H9 (cell line): ENCODE measurements at regions not wholly inside any gene's neighbourhood (a gene's known extent, or its start where the extent isn't known, plus 50 kb on each side); places are given as distances from the start of the nearest gene placed in this dataset.

Source experiments
- DNase-seq: peaks from one replicate; pipeline ENCODE4 v3.0.0-alpha.2; 2017
- H2AFZ ChIP-seq: one replicate; pipeline ENCODE4 v1.6.1; 2013; ENCODE audit warnings: mild to moderate bottlenecking, low read length, control low read depth, moderate library complexity
- H2AK5ac ChIP-seq: 2 replicates; pipeline ENCODE4 v1.6.1; 2013; ENCODE audit warnings: low read length, control low read depth, mixed read lengths; ENCODE audit not compliant: insufficient read length
- H2BK120ac ChIP-seq: one replicate; pipeline ENCODE4 v1.6.1; 2013; ENCODE audit warnings: low read depth, mild to moderate bottlenecking, low read length, control low read depth, inconsistent platforms; ENCODE audit not compliant: poor library complexity, severe bottlenecking
- H2BK12ac ChIP-seq: 2 replicates; pipeline ENCODE4 v1.6.1; 2013; ENCODE audit warnings: low read length, control low read depth, mixed read lengths, low read depth; ENCODE audit not compliant: insufficient read length
- H2BK15ac ChIP-seq: 2 replicates; pipeline ENCODE4 v1.6.1; 2013; ENCODE audit warnings: low read depth, low read length, control low read depth
- H2BK20ac ChIP-seq: one replicate; pipeline ENCODE4 v1.6.1; 2013; ENCODE audit warnings: low read depth, mild to moderate bottlenecking, low read length, control low read depth, inconsistent platforms; ENCODE audit not compliant: poor library complexity, severe bottlenecking
- H2BK5ac ChIP-seq: 2 replicates; pipeline ENCODE4 v1.6.1; 2013; ENCODE audit warnings: low read length, control low read depth, mixed read lengths; ENCODE audit not compliant: insufficient read length
- H3K14ac ChIP-seq: 2 replicates; pipeline ENCODE4 v1.6.1; 2013; ENCODE audit warnings: low read length, control low read depth; ENCODE audit not compliant: insufficient read depth
- H3K18ac ChIP-seq: 2 replicates; pipeline ENCODE4 v1.6.1; 2013; ENCODE audit warnings: low read depth, mild to moderate bottlenecking, mixed read lengths, low read length, control low read depth; ENCODE audit not compliant: insufficient read length
- H3K23ac ChIP-seq: 2 replicates; pipeline ENCODE4 v1.6.1; 2013; ENCODE audit warnings: low read length, control low read depth, mixed read lengths, low read depth; ENCODE audit not compliant: insufficient read length
- H3K23me2 ChIP-seq: 2 replicates; pipeline ENCODE4 v1.6.1; 2013; ENCODE audit warnings: low read depth, mild to moderate bottlenecking, mixed read lengths, low read length, control low read depth; ENCODE audit not compliant: insufficient read length, poor library complexity, severe bottlenecking
- H3K27ac ChIP-seq: 2 replicates; pipeline ENCODE4 v1.5.1; 2013; ENCODE audit warnings: low read length, control low read depth, mixed read lengths, low read depth; ENCODE audit not compliant: insufficient read length
- H3K27me3 ChIP-seq: 2 replicates; pipeline ENCODE4 v1.6.1; 2013; ENCODE audit warnings: low read length, control low read depth, inconsistent platforms; ENCODE audit not compliant: insufficient read depth
- H3K4ac ChIP-seq: 2 replicates; pipeline ENCODE4 v1.6.1; 2013; ENCODE audit warnings: low read depth, mild to moderate bottlenecking, control low read depth, inconsistent platforms, low read length, moderate library complexity
- H3K4me1 ChIP-seq: 2 replicates; pipeline ENCODE4 v1.6.1; 2013; ENCODE audit warnings: low read length, control low read depth, inconsistent platforms; ENCODE audit not compliant: insufficient read depth
- H3K4me2 ChIP-seq: 2 replicates; pipeline ENCODE4 v1.6.1; 2013; ENCODE audit warnings: low read length, control low read depth, mixed read lengths; ENCODE audit not compliant: insufficient read length, insufficient read depth
- H3K56ac ChIP-seq: 2 replicates; pipeline ENCODE4 v1.6.1; 2013; ENCODE audit warnings: low read depth, mild to moderate bottlenecking, mixed read lengths, low read length, control low read depth; ENCODE audit not compliant: insufficient read length
- H3K79me1 ChIP-seq: 2 replicates; pipeline ENCODE4 v1.6.1; 2013; ENCODE audit warnings: low read depth, mild to moderate bottlenecking, moderate library complexity, low read length, control low read depth, inconsistent platforms; ENCODE audit not compliant: insufficient read depth, poor library complexity, severe bottlenecking
- H3K79me2 ChIP-seq: 2 replicates; pipeline ENCODE4 v1.6.1; 2013; ENCODE audit warnings: low read length, control low read depth, inconsistent platforms; ENCODE audit not compliant: insufficient read depth
- H3K9ac ChIP-seq: 2 replicates; pipeline ENCODE4 v1.6.1; 2013; ENCODE audit warnings: low read length, control low read depth, mixed read lengths; ENCODE audit not compliant: insufficient read length; ENCODE audit errors: extremely low read depth
- H3K9me3 ChIP-seq: one replicate; pipeline ENCODE4 v1.6.1; 2013; ENCODE audit warnings: low read depth, low read length, inconsistent platforms; ENCODE audit not compliant: control insufficient read depth
- H3T11ph ChIP-seq: one replicate; pipeline ENCODE4 v1.6.1; 2013; ENCODE audit warnings: mild to moderate bottlenecking, low read length, control low read depth, inconsistent platforms
- H4K20me1 ChIP-seq: one replicate; pipeline ENCODE4 v1.6.1; 2013; ENCODE audit not compliant: control insufficient read depth, insufficient read length, insufficient read depth
- H4K5ac ChIP-seq: 2 replicates; pipeline ENCODE4 v1.6.1; 2013; ENCODE audit warnings: low read depth, mild to moderate bottlenecking, mixed read lengths, low read length, control low read depth; ENCODE audit not compliant: insufficient read length
- H4K8ac ChIP-seq: replicated peaks from 2 replicates; pipeline ENCODE4 v1.6.1; 2013; ENCODE audit warnings: low read length, control low read depth, mixed read lengths, low read depth; ENCODE audit not compliant: insufficient read length
- H4K91ac ChIP-seq: 2 replicates; pipeline ENCODE4 v1.6.1; 2013; ENCODE audit warnings: low read depth, mild to moderate bottlenecking, moderate library complexity, mixed read lengths, low read length, control low read depth; ENCODE audit not compliant: insufficient read length
- H3K27ac Mint-ChIP-seq, 3 experiments: 2 replicates in 2 of 3; 3 replicates in 1 of 3; pipeline ENCODE4 v1.8.0; 2020 to 2021; ENCODE audit warnings: mixed read lengths in 3 of 3, mild to moderate bottlenecking in 1 of 3, moderate library complexity in 1 of 3
- H3K27me3 Mint-ChIP-seq: 2 replicates; pipeline ENCODE4 v1.8.0; 2021; ENCODE audit warnings: low read depth, mild to moderate bottlenecking, moderate library complexity, mixed read lengths
- H3K36me3 Mint-ChIP-seq, 3 experiments: 2 replicates in 2 of 3; 3 replicates in 1 of 3; pipeline ENCODE4 v1.8.0; 2020 to 2021; ENCODE audit warnings: low read depth in 3 of 3, mixed read lengths in 3 of 3; ENCODE audit not compliant: insufficient read depth in 1 of 3
- H3K4me1 Mint-ChIP-seq, 2 experiments: 2 replicates each; pipeline ENCODE4 v1.8.0; 2020; ENCODE audit warnings: mixed read lengths in 2 of 2
- H3K4me3 Mint-ChIP-seq, 2 experiments: 2 replicates in 1 of 2; 3 replicates in 1 of 2; pipeline ENCODE4 v1.8.0; 2020 to 2021; ENCODE audit warnings: mild to moderate bottlenecking in 2 of 2, mixed read lengths in 2 of 2, moderate library complexity in 1 of 2
- H3K9me3 Mint-ChIP-seq, 2 experiments: 2 replicates in 1 of 2; 3 replicates in 1 of 2; pipeline ENCODE4 v1.8.0; 2020; ENCODE audit warnings: mild to moderate bottlenecking in 2 of 2, mixed read lengths in 2 of 2, moderate library complexity in 1 of 2
- WGBS: extraction: QIAGEN DNeasy Blood & Tissue Kit; methylation state at CpG from one replicate; pipeline ENCODE4 v1.1.7; 2013; ENCODE audit warnings: missing lambda C conversion rate, low lambda C conversion rate, mixed read lengths; ENCODE audit not compliant: insufficient read length; ENCODE audit errors: extremely low coverage; 5-methylcytosine and 5-hydroxymethylcytosine counted together
- TF ChIP-seq, protein P1 (sequence below): fragments of 200-600 bp; sonication (generic); conservative IDR thresholded peaks from 3 replicates; pipeline ENCODE4 v1.8.0; 2021; ENCODE audit warnings: antibody characterized with exemption, mild to moderate bottlenecking

DNA sequence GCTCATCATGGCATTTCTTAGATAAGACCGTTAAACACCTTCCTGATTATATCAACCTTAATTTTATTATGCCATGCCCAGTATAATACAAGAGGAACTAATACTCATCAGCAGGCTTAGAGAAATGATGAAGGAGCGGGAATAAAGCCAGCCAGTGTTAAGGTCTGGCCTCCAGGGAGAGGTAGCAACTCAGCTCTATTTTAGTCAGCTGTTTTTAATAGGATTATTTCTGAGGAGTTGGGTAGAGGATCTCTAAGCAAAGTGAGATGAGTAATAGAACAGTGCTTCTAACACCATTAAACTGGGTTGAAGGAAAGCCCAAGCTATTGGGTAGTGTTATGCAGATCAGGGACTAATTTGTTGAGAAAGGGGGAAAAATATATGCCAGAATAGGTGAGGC, 921.5 kb downstream of the TTLL7 start:
- no peak overlapping the region for H2BK20ac ChIP-seq
- H2BK12ac ChIP-seq, result no peak overlapping the region
- no peak overlapping the region for H4K8ac ChIP-seq
- H3T11ph ChIP-seq, result no peak overlapping the region
- H3K9me3 Mint-ChIP-seq, result no peaks in the 10 kb centered on the region; a peak in 1 of 5 replicates
- H3K4me1 ChIP-seq, result peaks cover 4% of the 10 kb centered on the region; the same call in 1 of the 2 replicates
- no peaks in the 10 kb centered on the region for H4K20me1 ChIP-seq
- no peaks in the 10 kb centered on the region for H3K27me3 Mint-ChIP-seq
- no peak overlapping the region for H4K5ac ChIP-seq
- H3K56ac ChIP-seq, result no peak overlapping the region
- no peak overlapping the region for H3K9ac ChIP-seq
- no peak overlapping the region for H3K4me2 ChIP-seq
- no peak overlapping the region for H2BK120ac ChIP-seq
- no peak for DNase-seq
- no peak overlapping the region for H3K18ac ChIP-seq
- no peak overlapping the region for H2BK15ac ChIP-seq
- H3K79me2 ChIP-seq, result no peaks in the 10 kb centered on the region
- no peak overlapping the region for H3K4me3 Mint-ChIP-seq
- H3K23me2 ChIP-seq, result no peaks in the 10 kb centered on the region
- TF ChIP-seq, protein P1, sequence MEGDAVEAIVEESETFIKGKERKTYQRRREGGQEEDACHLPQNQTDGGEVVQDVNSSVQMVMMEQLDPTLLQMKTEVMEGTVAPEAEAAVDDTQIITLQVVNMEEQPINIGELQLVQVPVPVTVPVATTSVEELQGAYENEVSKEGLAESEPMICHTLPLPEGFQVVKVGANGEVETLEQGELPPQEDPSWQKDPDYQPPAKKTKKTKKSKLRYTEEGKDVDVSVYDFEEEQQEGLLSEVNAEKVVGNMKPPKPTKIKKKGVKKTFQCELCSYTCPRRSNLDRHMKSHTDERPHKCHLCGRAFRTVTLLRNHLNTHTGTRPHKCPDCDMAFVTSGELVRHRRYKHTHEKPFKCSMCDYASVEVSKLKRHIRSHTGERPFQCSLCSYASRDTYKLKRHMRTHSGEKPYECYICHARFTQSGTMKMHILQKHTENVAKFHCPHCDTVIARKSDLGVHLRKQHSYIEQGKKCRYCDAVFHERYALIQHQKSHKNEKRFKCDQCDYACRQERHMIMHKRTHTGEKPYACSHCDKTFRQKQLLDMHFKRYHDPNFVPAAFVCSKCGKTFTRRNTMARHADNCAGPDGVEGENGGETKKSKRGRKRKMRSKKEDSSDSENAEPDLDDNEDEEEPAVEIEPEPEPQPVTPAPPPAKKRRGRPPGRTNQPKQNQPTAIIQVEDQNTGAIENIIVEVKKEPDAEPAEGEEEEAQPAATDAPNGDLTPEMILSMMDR, result no peak
- H3K4me1 Mint-ChIP-seq, result peaks cover 9 to 15% of the 10 kb centered on the region in 2 experiments
- H2AK5ac ChIP-seq, result no peak overlapping the region
- no peak overlapping the region for H2BK5ac ChIP-seq
- no peak overlapping the region for H3K27ac Mint-ChIP-seq
- H3K14ac ChIP-seq, result no peak overlapping the region
- H3K36me3 Mint-ChIP-seq, result peaks cover 2 to 4% (median 3%) of the 10 kb centered on the region in 3 experiments; a peak in 5 of 7 replicates
- no peaks in the 10 kb centered on the region for H3K9me3 ChIP-seq
- no peak overlapping the region for H3K4ac ChIP-seq
- no peak overlapping the region for H2AFZ ChIP-seq
- no peak overlapping the region for H4K91ac ChIP-seq
- H3K27ac ChIP-seq, result no peak overlapping the region
- no peaks in the 10 kb centered on the region for H3K79me1 ChIP-seq
- H3K23ac ChIP-seq, result no peak overlapping the region
- no CpG with 5 or more reads among the region's 2 CpGs for WGBS
- no peaks in the 10 kb centered on the region for H3K27me3 ChIP-seq
